ENCODE measurements at regions not wholly inside any gene's neighbourhood (a gene's known extent, or its start where the extent isn't known, plus 50 kb on each side); places are given as distances from the start of the nearest gene placed in this dataset.

DNA sequence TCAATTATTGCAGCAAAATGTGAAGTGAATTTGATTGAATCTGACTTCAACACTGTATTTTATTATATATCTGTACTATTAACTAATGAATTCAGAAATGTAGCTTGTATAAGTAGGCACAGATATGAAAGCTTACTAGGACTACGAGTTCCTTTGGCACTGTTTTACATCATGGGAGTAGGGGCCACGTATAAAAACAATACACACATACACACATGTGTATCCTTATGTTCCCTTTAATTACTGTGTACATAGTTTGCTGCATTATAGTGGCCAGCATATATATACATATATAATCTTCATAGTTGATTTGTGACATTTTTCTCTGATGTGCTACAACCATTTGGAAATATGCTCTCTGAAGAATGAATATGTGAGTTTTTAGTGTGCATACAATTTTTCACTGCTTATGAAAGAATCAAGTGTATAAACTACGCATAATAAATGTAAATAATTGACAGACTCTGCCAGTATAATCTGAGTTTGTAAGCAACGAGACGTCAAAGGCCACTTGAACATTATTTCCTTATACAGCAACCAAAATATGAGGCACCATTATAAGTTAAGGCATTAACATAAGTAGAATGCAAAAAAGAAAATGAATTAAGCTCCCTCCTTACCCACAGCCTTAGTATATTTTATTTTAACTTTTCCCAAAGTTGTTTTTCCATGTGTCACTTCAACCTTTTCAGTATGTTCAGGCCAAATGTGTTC is 98.1 kb upstream of the GALNT5 start:
- TF ChIP-seq, protein P1, sequence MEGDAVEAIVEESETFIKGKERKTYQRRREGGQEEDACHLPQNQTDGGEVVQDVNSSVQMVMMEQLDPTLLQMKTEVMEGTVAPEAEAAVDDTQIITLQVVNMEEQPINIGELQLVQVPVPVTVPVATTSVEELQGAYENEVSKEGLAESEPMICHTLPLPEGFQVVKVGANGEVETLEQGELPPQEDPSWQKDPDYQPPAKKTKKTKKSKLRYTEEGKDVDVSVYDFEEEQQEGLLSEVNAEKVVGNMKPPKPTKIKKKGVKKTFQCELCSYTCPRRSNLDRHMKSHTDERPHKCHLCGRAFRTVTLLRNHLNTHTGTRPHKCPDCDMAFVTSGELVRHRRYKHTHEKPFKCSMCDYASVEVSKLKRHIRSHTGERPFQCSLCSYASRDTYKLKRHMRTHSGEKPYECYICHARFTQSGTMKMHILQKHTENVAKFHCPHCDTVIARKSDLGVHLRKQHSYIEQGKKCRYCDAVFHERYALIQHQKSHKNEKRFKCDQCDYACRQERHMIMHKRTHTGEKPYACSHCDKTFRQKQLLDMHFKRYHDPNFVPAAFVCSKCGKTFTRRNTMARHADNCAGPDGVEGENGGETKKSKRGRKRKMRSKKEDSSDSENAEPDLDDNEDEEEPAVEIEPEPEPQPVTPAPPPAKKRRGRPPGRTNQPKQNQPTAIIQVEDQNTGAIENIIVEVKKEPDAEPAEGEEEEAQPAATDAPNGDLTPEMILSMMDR (IDR thresholded peaks at IDR 0.05), result no peak
- TF ChIP-seq, protein P2, sequence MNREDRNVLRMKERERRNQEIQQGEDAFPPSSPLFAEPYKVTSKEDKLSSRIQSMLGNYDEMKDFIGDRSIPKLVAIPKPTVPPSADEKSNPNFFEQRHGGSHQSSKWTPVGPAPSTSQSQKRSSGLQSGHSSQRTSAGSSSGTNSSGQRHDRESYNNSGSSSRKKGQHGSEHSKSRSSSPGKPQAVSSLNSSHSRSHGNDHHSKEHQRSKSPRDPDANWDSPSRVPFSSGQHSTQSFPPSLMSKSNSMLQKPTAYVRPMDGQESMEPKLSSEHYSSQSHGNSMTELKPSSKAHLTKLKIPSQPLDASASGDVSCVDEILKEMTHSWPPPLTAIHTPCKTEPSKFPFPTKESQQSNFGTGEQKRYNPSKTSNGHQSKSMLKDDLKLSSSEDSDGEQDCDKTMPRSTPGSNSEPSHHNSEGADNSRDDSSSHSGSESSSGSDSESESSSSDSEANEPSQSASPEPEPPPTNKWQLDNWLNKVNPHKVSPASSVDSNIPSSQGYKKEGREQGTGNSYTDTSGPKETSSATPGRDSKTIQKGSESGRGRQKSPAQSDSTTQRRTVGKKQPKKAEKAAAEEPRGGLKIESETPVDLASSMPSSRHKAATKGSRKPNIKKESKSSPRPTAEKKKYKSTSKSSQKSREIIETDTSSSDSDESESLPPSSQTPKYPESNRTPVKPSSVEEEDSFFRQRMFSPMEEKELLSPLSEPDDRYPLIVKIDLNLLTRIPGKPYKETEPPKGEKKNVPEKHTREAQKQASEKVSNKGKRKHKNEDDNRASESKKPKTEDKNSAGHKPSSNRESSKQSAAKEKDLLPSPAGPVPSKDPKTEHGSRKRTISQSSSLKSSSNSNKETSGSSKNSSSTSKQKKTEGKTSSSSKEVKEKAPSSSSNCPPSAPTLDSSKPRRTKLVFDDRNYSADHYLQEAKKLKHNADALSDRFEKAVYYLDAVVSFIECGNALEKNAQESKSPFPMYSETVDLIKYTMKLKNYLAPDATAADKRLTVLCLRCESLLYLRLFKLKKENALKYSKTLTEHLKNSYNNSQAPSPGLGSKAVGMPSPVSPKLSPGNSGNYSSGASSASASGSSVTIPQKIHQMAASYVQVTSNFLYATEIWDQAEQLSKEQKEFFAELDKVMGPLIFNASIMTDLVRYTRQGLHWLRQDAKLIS (CRISPR knock-in tag; IDR thresholded peaks at IDR 0.05; ENCODE audit: borderline replicate concordance), result no peak
- TF ChIP-seq ESRRA (CRISPR knock-in tag; IDR thresholded peaks at IDR 0.05; ENCODE audit: borderline replicate concordance) (no peak), CREB1 (CRISPR knock-in tag; IDR thresholded peaks at IDR 0.05) (no peak)
- TF ChIP-seq, protein P3, sequence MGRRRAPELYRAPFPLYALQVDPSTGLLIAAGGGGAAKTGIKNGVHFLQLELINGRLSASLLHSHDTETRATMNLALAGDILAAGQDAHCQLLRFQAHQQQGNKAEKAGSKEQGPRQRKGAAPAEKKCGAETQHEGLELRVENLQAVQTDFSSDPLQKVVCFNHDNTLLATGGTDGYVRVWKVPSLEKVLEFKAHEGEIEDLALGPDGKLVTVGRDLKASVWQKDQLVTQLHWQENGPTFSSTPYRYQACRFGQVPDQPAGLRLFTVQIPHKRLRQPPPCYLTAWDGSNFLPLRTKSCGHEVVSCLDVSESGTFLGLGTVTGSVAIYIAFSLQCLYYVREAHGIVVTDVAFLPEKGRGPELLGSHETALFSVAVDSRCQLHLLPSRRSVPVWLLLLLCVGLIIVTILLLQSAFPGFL (CRISPR knock-in tag; IDR thresholded peaks at IDR 0.05; ENCODE audit: borderline replicate concordance), result no peak
